ENCODE measurements at regions not wholly inside any gene's neighbourhood (a gene's known extent, or its start where the extent isn't known, plus 50 kb on each side); places are given as distances from the start of the nearest gene placed in this dataset.

DNA sequence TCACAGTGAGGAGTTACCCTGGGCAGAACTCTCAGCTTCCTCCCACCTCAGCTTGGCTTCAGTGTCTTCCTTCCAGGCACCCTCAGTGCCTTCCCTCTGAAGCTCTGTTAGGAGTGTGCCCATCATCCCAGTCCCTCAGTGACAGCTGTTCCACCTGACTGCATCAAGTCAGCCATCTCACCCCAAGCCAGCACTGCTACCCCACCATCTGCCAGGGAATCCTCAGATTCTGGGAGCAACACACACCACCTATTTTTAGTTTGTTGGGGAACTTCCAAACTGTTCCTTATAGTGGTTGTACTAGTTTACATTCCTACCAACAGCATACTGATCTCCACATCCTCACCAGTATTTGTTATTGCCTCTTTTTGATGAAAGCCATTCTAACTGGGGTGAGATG is 182.9 kb downstream of the RELL1 start:
- TF ChIP-seq, protein P1, sequence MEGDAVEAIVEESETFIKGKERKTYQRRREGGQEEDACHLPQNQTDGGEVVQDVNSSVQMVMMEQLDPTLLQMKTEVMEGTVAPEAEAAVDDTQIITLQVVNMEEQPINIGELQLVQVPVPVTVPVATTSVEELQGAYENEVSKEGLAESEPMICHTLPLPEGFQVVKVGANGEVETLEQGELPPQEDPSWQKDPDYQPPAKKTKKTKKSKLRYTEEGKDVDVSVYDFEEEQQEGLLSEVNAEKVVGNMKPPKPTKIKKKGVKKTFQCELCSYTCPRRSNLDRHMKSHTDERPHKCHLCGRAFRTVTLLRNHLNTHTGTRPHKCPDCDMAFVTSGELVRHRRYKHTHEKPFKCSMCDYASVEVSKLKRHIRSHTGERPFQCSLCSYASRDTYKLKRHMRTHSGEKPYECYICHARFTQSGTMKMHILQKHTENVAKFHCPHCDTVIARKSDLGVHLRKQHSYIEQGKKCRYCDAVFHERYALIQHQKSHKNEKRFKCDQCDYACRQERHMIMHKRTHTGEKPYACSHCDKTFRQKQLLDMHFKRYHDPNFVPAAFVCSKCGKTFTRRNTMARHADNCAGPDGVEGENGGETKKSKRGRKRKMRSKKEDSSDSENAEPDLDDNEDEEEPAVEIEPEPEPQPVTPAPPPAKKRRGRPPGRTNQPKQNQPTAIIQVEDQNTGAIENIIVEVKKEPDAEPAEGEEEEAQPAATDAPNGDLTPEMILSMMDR (conservative IDR thresholded peaks at IDR 0.05; ENCODE audit: low read depth) = no peak
- ChIA-PET CTCF (interaction anchor here (0.7 kb wide), 1 partner anchor 87 kb away, joined by 3 read pairs; no protein-coding TSS in a partner anchor), POLR2A (ENCODE audit: low non-redundant PET) (no interaction called here)
- H3K27ac ChIP-seq = no peak overlapping the region
- no peak for DNase-seq (ENCODE audit: low spot score)

DNA sequence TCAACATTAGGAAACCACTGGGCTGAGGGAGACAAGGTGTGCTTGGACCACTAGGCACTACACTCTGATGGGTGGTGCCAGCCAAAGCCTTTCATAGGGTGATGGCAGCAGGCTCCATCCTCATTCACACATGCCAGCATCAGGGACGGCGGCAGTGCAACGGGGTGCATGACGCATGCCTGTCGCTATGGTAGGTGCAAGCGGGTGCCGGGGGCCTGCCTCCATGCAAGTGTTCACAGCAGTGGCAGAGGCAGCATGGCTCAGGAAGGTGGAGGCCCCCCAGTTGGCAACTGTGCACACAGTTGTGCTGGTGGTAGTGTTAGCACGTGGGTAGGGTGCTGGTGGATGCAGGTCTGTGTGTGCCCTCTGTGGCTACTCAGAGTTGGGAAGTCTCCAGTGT is 184.1 kb downstream of the RELL1 start:
- POLR2A ChIA-PET (ENCODE audit: low non-redundant PET) = no interaction called here
- TF ChIP-seq, protein P1 (conservative IDR thresholded peaks at IDR 0.05; ENCODE audit: low read depth) = no peak

More for the DNA sequence above, 184.1 kb downstream of the RELL1 start:
- H3K27ac ChIP-seq = no peak overlapping the region
- no peak for DNase-seq (ENCODE audit: low spot score)
- CTCF ChIA-PET = no interaction called here
